ENCODE measurements at regions not wholly inside any gene's neighbourhood (a gene's known extent, or its start where the extent isn't known, plus 50 kb on each side); places are given as distances from the start of the nearest gene placed in this dataset.

- no peaks in the 10 kb centered on the region for H3F3A ChIP-seq (ENCODE audit: insufficient read depth)
- no peak overlapping the region for H3K27ac ChIP-seq (ENCODE audit: low read depth, low read length)
- H4K20me1 ChIP-seq (ENCODE audit: low read depth, low read length), result no peaks in the 10 kb centered on the region
- H2AFZ ChIP-seq (ENCODE audit: low read depth, low read length, severe bottlenecking), result no peak overlapping the region
- no peak overlapping the region for H3K9ac ChIP-seq (ENCODE audit: low read length)
- no peak overlapping the region for H3K4me3 ChIP-seq (ENCODE audit: insufficient read depth, low read length, poor library complexity, severe bottlenecking)
- no peaks in the 10 kb centered on the region; the same call in 1 of the 2 replicates for H3K27me3 ChIP-seq (ENCODE audit: low read length)
- no peaks in the 10 kb centered on the region for H3K9me2 ChIP-seq (replicated peaks; ENCODE audit: insufficient read depth, low read length)
- no peaks in the 10 kb centered on the region for H3K79me2 ChIP-seq (ENCODE audit: insufficient read depth, low read length)
- no peaks in the 10 kb centered on the region for H3K36me3 ChIP-seq (ENCODE audit: low read length)
- H3K4me2 ChIP-seq (ENCODE audit: low read depth, low read length, poor library complexity, severe bottlenecking), result no peak overlapping the region
- no peak for TF ChIP-seq EZH2phosphoT487 (conservative IDR thresholded peaks at IDR 0.05; ENCODE audit: low read length)
- TF ChIP-seq CTCF (IDR thresholded peaks at IDR 0.05; ENCODE audit: insufficient read depth, low read length, poor library complexity, severe bottlenecking), result no peak
- no peaks in the 10 kb centered on the region for H3K9me3 ChIP-seq (ENCODE audit: insufficient read depth, low read length)
These were observed 105.2 kb upstream of the LRFN2 start for GRCh38 chr6:40692337-40692736.

- Histone ChIP-seq H3K27me3 (ENCODE audit: low read length) (no peaks in the 10 kb centered on the region; the same call in 1 of the 2 replicates), H3K9me2 (replicated peaks; ENCODE audit: insufficient read depth, low read length) (no peaks in the 10 kb centered on the region), H3K4me2 (ENCODE audit: low read depth, low read length, poor library complexity, severe bottlenecking) (no peak overlapping the region), H3K4me3 (ENCODE audit: insufficient read depth, low read length, poor library complexity, severe bottlenecking) (no peak overlapping the region), H4K20me1 (ENCODE audit: low read depth, low read length) (no peaks in the 10 kb centered on the region), H3K79me2 (ENCODE audit: insufficient read depth, low read length) (no peaks in the 10 kb centered on the region), H3K9me3 (ENCODE audit: insufficient read depth, low read length) (no peaks in the 10 kb centered on the region), H2AFZ (ENCODE audit: low read depth, low read length, severe bottlenecking) (no peak overlapping the region), H3K36me3 (ENCODE audit: low read length) (no peaks in the 10 kb centered on the region), H3F3A (ENCODE audit: insufficient read depth) (no peaks in the 10 kb centered on the region), H3K9ac (ENCODE audit: low read length) (no peak overlapping the region), H3K27ac (ENCODE audit: low read depth, low read length) (no peak overlapping the region)
- TF ChIP-seq EZH2phosphoT487 (conservative IDR thresholded peaks at IDR 0.05; ENCODE audit: low read length), result no peak
- no peak for TF ChIP-seq CTCF (IDR thresholded peaks at IDR 0.05; ENCODE audit: insufficient read depth, low read length, poor library complexity, severe bottlenecking)
These were observed 102.0 kb upstream of the LRFN2 start for GRCh38 chr6:40689185-40689584.

- Histone ChIP-seq H3K9me3 (ENCODE audit: insufficient read depth, low read length) (no peaks in the 10 kb centered on the region), H3K4me2 (ENCODE audit: low read depth, low read length, poor library complexity, severe bottlenecking) (no peak overlapping the region), H3K79me2 (ENCODE audit: insufficient read depth, low read length) (no peaks in the 10 kb centered on the region), H3K36me3 (ENCODE audit: low read length) (no peaks in the 10 kb centered on the region), H4K20me1 (ENCODE audit: low read depth, low read length) (no peaks in the 10 kb centered on the region), H3K27me3 (ENCODE audit: low read length) (no peaks in the 10 kb centered on the region; the same call in 1 of the 2 replicates), H3K4me3 (ENCODE audit: insufficient read depth, low read length, poor library complexity, severe bottlenecking) (no peak overlapping the region), H3K27ac (ENCODE audit: low read depth, low read length) (no peak overlapping the region), H2AFZ (ENCODE audit: low read depth, low read length, severe bottlenecking) (no peak overlapping the region), H3F3A (ENCODE audit: insufficient read depth) (no peaks in the 10 kb centered on the region), H3K9me2 (replicated peaks; ENCODE audit: insufficient read depth, low read length) (no peaks in the 10 kb centered on the region), H3K9ac (ENCODE audit: low read length) (no peak overlapping the region)
- TF ChIP-seq EZH2phosphoT487 (conservative IDR thresholded peaks at IDR 0.05; ENCODE audit: low read length), result no peak
- no peak for TF ChIP-seq CTCF (IDR thresholded peaks at IDR 0.05; ENCODE audit: insufficient read depth, low read length, poor library complexity, severe bottlenecking)
These were observed 101.1 kb upstream of the LRFN2 start for GRCh38 chr6:40688214-40688761.
